Esophagus (tissue), 2 donors: ENCODE measurements at regions not wholly inside any gene's neighbourhood (a gene's known extent, or its start where the extent isn't known, plus 50 kb on each side); places are given as distances from the start of the nearest gene placed in this dataset.
"Not testable (repeated sequence)": the region's sequence is repeated elsewhere in the genome, so short reads cannot be mapped to it uniquely, and the experiment has no call there.

ENCODE experiments used
- H3K27ac ChIP-seq, 2 donors: one replicate each; pipeline ENCODE4 v1.5.1; 2013; ENCODE audit warnings: low read depth in 2 of 2, mild to moderate bottlenecking in 2 of 2, inconsistent platforms in 1 of 2, low read length in 1 of 2, moderate library complexity in 1 of 2
- H3K27me3 ChIP-seq, 2 donors: one replicate each; pipeline ENCODE4 v1.6.1; 2013; ENCODE audit warnings: low read length in 2 of 2, control low read depth in 1 of 2, mild to moderate bottlenecking in 1 of 2; ENCODE audit not compliant: insufficient read depth in 2 of 2, control insufficient read depth in 1 of 2
- H3K36me3 ChIP-seq, 2 donors: one replicate each; pipeline ENCODE4 v1.6.1; 2013; ENCODE audit warnings: low read length in 1 of 2; ENCODE audit not compliant: control insufficient read depth in 2 of 2, insufficient read depth in 2 of 2
- H3K4me1 ChIP-seq, 2 donors: one replicate each; pipeline ENCODE4 v1.6.1; 2013; ENCODE audit warnings: low read length in 1 of 2; ENCODE audit not compliant: control insufficient read depth in 2 of 2, insufficient read depth in 2 of 2
- H3K4me3 ChIP-seq, 2 donors: one replicate each; pipeline ENCODE4 v1.5.1; 2013; ENCODE audit warnings: low read length in 2 of 2, mild to moderate bottlenecking in 2 of 2, low read depth in 1 of 2, moderate library complexity in 1 of 2
- H3K9me3 ChIP-seq, 2 donors: one replicate each; pipeline ENCODE4 v1.6.1; 2013; ENCODE audit warnings: mild to moderate bottlenecking in 2 of 2, low read depth in 1 of 2, low read length in 1 of 2, moderate library complexity in 1 of 2; ENCODE audit not compliant: control insufficient read depth in 2 of 2, insufficient read depth in 1 of 2
- WGBS, 2 donors: extraction: QIAGEN DNeasy Blood & Tissue Kit; methylation state at CpG; one replicate each; pipeline ENCODE4 v1.1.7; 2013; 5-methylcytosine and 5-hydroxymethylcytosine counted together
- donor health status: healthy with polysubstance abuse.
- donor health status: Bipolar disorder and iron deficiency.

GRCh38 chr11:129644326-129644725 is 171.3 kb upstream of the TMEM45B start:
- Histone ChIP-seq H3K36me3 (no peaks in the 10 kb centered on the region), H3K27ac (peak overlapping the region; percentile 92 to 94), H3K4me3 (no peak overlapping the region), H3K27me3 (no peaks in the 10 kb centered on the region), H3K9me3 (no peaks in the 10 kb centered on the region), H3K4me1 (peaks cover 2 to 6% of the 10 kb centered on the region in 2 donors)
- 69 to 70% methylated on average over 3 of the region's 3 CpGs for WGBS, 2 donors

GRCh38 chr11:129645943-129646342 is 169.7 kb upstream of the TMEM45B start:
- Histone ChIP-seq H3K4me3 (no peak overlapping the region), H3K4me1 (peaks cover 0 to 4% of the 10 kb centered on the region in 2 donors), H3K27ac (no peak overlapping the region), H3K9me3 (no peaks in the 10 kb centered on the region), H3K27me3 (no peaks in the 10 kb centered on the region), H3K36me3 (no peaks in the 10 kb centered on the region)
- 72 to 73% methylated on average over 1 of the region's 1 CpG for WGBS, 2 donors

GRCh38 chr11:129650044-129650443 is 165.6 kb upstream of the TMEM45B start:
- not testable (repeated sequence) for H3K4me3 ChIP-seq, H3K27ac ChIP-seq, H3K4me1 ChIP-seq, H3K27me3 ChIP-seq, H3K36me3 ChIP-seq
- 94 to 97% methylated on average over 4 of the region's 4 CpGs for WGBS, 2 donors
- peaks cover 9 to 10% of the 10 kb centered on the region in 2 donors for H3K9me3 ChIP-seq

- 40 to 53% methylated on average over 1 of the region's 1 CpG for WGBS, 2 donors
- Histone ChIP-seq H3K36me3 (no peaks in the 10 kb centered on the region), H3K4me1 (no peaks in the 10 kb centered on the region), H3K27ac (peak overlapping the region in 1 of 2 donors; percentile 39), H3K4me3 (no peak overlapping the region), H3K27me3 (no peaks in the 10 kb centered on the region), H3K9me3 (peaks cover 9 to 10% of the 10 kb centered on the region in 2 donors)
Observed at GRCh38 chr11:129652835-129653234, 162.8 kb upstream of the TMEM45B start.

- H3K4me1 ChIP-seq: peaks cover 0 to 6% of the 10 kb centered on the region in 2 donors
- 43 to 49% methylated on average over 1 of the region's 1 CpG for WGBS, 2 donors
- peaks cover 9 to 10% of the 10 kb centered on the region in 2 donors for H3K9me3 ChIP-seq
- H3K27me3 ChIP-seq: no peaks in the 10 kb centered on the region
- H3K4me3 ChIP-seq: no peak overlapping the region
- no peak overlapping the region for H3K27ac ChIP-seq
- H3K36me3 ChIP-seq: no peaks in the 10 kb centered on the region
Observed at GRCh38 chr11:129655247-129655832, 160.3 kb upstream of the TMEM45B start.

- 64 to 65% methylated on average over 9 of the region's 9 CpGs for WGBS, 2 donors
- Histone ChIP-seq H3K4me3 (no peak overlapping the region), H3K9me3 (peaks cover 9 to 10% of the 10 kb centered on the region in 2 donors), H3K27me3 (no peaks in the 10 kb centered on the region), H3K4me1 (peaks cover 0 to 6% of the 10 kb centered on the region in 2 donors), H3K27ac (no peak overlapping the region), H3K36me3 (no peaks in the 10 kb centered on the region)
Observed at GRCh38 chr11:129657866-129658525, 157.7 kb upstream of the TMEM45B start.

GRCh38 chr11:129658526-129658867 is 157.2 kb upstream of the TMEM45B start:
- WGBS, 2 donors: 73 to 76% methylated on average over 7 of the region's 7 CpGs
- H3K4me1 ChIP-seq: peaks cover 0 to 6% of the 10 kb centered on the region in 2 donors

GRCh38 chr11:129680907-129681306 is 134.7 kb upstream of the TMEM45B start:
- no peaks in the 10 kb centered on the region for H3K27me3 ChIP-seq
- 53 to 63% methylated on average over 3 of the region's 3 CpGs for WGBS, 2 donors
- no peaks in the 10 kb centered on the region for H3K36me3 ChIP-seq
- H3K4me3 ChIP-seq: peak overlapping the region in 1 of 2 donors; percentile 19
- no peaks in the 10 kb centered on the region for H3K4me1 ChIP-seq
- no peak overlapping the region for H3K27ac ChIP-seq
- no peaks in the 10 kb centered on the region for H3K9me3 ChIP-seq

More at GRCh38 chr11:129658526-129658867, 157.2 kb upstream of the TMEM45B start:
- H3K36me3 ChIP-seq: no peaks in the 10 kb centered on the region
- H3K27ac ChIP-seq: no peak overlapping the region
- H3K4me3 ChIP-seq: no peak overlapping the region
- H3K27me3 ChIP-seq: no peaks in the 10 kb centered on the region
- H3K9me3 ChIP-seq: peaks cover 9 to 10% of the 10 kb centered on the region in 2 donors

- H3K4me1 ChIP-seq: no peaks in the 10 kb centered on the region
- no peaks in the 10 kb centered on the region for H3K27me3 ChIP-seq
- H3K27ac ChIP-seq: peak overlapping the region in 1 of 2 donors; percentile 60
- WGBS, 2 donors: 59 to 61% methylated on average over 12 of the region's 12 CpGs
- H3K9me3 ChIP-seq: no peaks in the 10 kb centered on the region
- H3K4me3 ChIP-seq: peak overlapping the region in 1 of 2 donors; percentile 15
- H3K36me3 ChIP-seq: no peaks in the 10 kb centered on the region
Observed at GRCh38 chr11:129681344-129682114, 134.1 kb upstream of the TMEM45B start.
